DLD1 (cell line): ENCODE measurements at regions not wholly inside any gene's neighbourhood (a gene's known extent, or its start where the extent isn't known, plus 50 kb on each side); places are given as distances from the start of the nearest gene placed in this dataset.

Experiments
- in situ Hi-C: cut with HindIII; loops from 2 replicates; pipeline ENCODE4 v1.10.0; 2017; ENCODE audit warnings: low sequenced_read_pairs

GRCh38 chr15:29560896-29561295, 261.4 kb downstream of the TJP1 start:
- in situ Hi-C loops: no loop called here

- in situ Hi-C loops: no loop called here
Observed at GRCh38 chr15:29558261-29558660, 264.0 kb downstream of the TJP1 start.

GRCh38 chr15:29557171-29557570, 265.1 kb downstream of the TJP1 start:
- in situ Hi-C loops: no loop called here

GRCh38 chr15:29556380-29556779, 265.9 kb downstream of the TJP1 start:
- in situ Hi-C loops: no loop called here

GRCh38 chr15:29554531-29554930, 267.7 kb downstream of the TJP1 start:
- in situ Hi-C loops: no loop called here

- in situ Hi-C loops: no loop called here
Observed at GRCh38 chr15:29550834-29551465, 271.3 kb downstream of the TJP1 start.

GRCh38 chr15:29548006-29548405, 274.3 kb downstream of the TJP1 start:
- in situ Hi-C loops: no loop called here

GRCh38 chr15:29544513-29545128, 275.0 kb upstream of the NSMCE3 start:
- in situ Hi-C loops: no loop called here

- in situ Hi-C loops: no loop called here
Observed at GRCh38 chr15:29542994-29543393, 273.4 kb upstream of the NSMCE3 start.

- in situ Hi-C loops: no loop called here
Observed at GRCh38 chr15:29541309-29541708, 271.7 kb upstream of the NSMCE3 start.

- in situ Hi-C loops: no loop called here
Observed at GRCh38 chr15:29540479-29540878, 270.9 kb upstream of the NSMCE3 start.

GRCh38 chr15:29539736-29540135, 270.1 kb upstream of the NSMCE3 start:
- in situ Hi-C loops: no loop called here

- in situ Hi-C loops: no loop called here
Observed at GRCh38 chr15:29538044-29538443, 268.4 kb upstream of the NSMCE3 start.

- in situ Hi-C loops: no loop called here
Observed at GRCh38 chr15:29535952-29536351, 266.3 kb upstream of the NSMCE3 start.

- in situ Hi-C loops: no loop called here
Observed at GRCh38 chr15:29534378-29534777, 264.8 kb upstream of the NSMCE3 start.

GRCh38 chr15:29533647-29534046, 264.0 kb upstream of the NSMCE3 start:
- in situ Hi-C loops: no loop called here

- in situ Hi-C loops: no loop called here
Observed at GRCh38 chr15:29532296-29532695, 262.7 kb upstream of the NSMCE3 start.

GRCh38 chr15:29530966-29531365, 261.3 kb upstream of the NSMCE3 start:
- in situ Hi-C loops: no loop called here

GRCh38 chr15:29529043-29529442, 259.4 kb upstream of the NSMCE3 start:
- in situ Hi-C loops: no loop called here

GRCh38 chr15:29528276-29528675, 258.7 kb upstream of the NSMCE3 start:
- in situ Hi-C loops: no loop called here

- in situ Hi-C loops: no loop called here
Observed at GRCh38 chr15:29526802-29527201, 257.2 kb upstream of the NSMCE3 start.

GRCh38 chr15:29522373-29523276, 253.0 kb upstream of the NSMCE3 start:
- in situ Hi-C loops: no loop called here
